ENCODE measurements at regions not wholly inside any gene's neighbourhood (a gene's known extent, or its start where the extent isn't known, plus 50 kb on each side); places are given as distances from the start of the nearest gene placed in this dataset.

DNA sequence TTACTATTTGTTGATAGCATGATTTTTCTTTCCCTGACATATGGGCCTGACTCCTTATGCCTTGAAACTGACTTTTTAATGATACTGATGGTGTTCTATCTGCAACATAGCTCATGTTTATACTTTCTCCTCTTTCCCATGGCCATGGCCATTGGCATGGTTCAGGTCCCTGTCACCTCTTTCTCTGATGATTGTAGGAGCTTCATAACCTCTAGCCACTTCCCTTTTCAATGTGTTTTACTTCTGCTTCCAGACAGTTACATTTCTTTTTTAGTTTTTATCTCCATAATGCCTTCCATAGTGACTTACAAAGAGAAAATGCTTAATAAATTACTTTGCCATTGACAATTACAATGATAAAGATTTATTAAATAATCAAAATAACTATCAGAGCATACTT lies 177.9 kb upstream of the SETBP1 start:
- no peak for DNase-seq (ENCODE audit: low spot score)
- TF ChIP-seq, protein P1, sequence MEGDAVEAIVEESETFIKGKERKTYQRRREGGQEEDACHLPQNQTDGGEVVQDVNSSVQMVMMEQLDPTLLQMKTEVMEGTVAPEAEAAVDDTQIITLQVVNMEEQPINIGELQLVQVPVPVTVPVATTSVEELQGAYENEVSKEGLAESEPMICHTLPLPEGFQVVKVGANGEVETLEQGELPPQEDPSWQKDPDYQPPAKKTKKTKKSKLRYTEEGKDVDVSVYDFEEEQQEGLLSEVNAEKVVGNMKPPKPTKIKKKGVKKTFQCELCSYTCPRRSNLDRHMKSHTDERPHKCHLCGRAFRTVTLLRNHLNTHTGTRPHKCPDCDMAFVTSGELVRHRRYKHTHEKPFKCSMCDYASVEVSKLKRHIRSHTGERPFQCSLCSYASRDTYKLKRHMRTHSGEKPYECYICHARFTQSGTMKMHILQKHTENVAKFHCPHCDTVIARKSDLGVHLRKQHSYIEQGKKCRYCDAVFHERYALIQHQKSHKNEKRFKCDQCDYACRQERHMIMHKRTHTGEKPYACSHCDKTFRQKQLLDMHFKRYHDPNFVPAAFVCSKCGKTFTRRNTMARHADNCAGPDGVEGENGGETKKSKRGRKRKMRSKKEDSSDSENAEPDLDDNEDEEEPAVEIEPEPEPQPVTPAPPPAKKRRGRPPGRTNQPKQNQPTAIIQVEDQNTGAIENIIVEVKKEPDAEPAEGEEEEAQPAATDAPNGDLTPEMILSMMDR (IDR thresholded peaks at IDR 0.05; ENCODE audit: extremely low read depth, missing control alignments) = no peak

DNA sequence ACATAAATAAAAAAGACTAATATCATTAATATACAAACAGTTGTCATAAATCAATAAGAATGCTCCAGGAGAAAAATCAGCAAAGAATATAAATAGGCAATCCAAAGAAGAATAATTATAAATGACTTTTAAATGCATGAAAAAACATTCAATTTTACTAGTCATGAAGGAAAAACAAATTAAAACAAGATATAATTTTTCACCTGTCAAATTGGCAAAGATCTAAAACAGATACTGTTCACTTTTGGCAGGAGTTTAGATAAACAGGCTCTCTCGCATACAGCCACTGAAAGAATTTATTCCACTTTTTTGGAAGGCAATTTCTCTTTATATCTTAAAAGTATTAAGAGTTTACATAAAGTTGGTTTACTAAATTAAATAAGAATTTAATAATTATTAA lies 176.8 kb upstream of the SETBP1 start:
- TF ChIP-seq, protein P1 (IDR thresholded peaks at IDR 0.05; ENCODE audit: extremely low read depth, missing control alignments) = no peak
- no peak for DNase-seq (ENCODE audit: low spot score)

DNA sequence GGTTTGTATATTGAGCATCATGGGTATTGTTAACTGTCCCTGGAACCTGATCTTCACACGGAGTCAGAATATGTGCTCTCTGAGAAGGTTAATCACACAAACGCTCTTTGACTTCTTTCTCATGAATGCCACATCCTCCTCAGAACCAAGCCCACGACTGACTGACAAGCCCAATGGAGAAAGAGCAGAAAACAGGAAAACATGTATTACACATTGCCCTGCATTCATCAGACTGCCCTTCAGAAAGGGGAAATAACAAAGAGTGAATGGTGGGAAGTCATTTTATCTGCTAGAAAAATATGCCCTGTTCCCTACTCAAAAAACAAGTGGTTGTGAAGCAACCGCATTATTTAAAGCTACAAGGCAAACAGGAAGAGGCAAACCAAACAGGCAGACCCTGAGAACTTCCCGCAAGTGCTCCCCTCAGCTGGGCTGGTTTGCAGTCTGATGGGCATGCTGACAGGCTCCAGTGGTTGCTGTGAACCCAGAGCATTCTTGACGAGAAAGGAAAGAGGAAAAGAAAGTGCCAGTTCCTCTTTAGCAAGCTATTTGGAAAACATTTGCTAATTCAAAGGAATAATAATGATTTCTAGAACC lies 172.9 kb upstream of the SETBP1 start:
- TF ChIP-seq, protein P1 (IDR thresholded peaks at IDR 0.05; ENCODE audit: extremely low read depth, missing control alignments) = no peak

DNA sequence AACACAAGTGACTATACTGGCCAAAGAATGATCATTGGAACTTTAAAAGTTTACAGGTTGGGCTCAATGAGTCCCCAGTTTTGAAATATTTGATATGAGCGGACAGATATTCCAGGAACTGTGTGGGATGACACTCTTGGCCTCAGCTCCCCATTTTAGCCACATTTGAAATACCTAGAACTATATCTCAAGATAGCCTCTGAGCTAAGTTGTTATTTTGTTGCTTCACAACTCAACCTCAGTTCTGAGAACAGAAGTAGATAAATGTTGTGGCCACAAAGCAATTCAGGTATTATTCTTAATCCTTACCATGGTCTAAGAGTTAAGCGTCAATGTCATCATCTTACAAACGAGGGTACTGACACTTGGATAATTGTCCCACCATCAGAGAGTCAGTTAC lies 172.2 kb upstream of the SETBP1 start:
- DNase-seq (ENCODE audit: low spot score) = no peak
- TF ChIP-seq, protein P1 (IDR thresholded peaks at IDR 0.05; ENCODE audit: extremely low read depth, missing control alignments) = no peak

More for the DNA sequence above, 172.9 kb upstream of the SETBP1 start:
- DNase-seq (ENCODE audit: low spot score) = no peak

DNA sequence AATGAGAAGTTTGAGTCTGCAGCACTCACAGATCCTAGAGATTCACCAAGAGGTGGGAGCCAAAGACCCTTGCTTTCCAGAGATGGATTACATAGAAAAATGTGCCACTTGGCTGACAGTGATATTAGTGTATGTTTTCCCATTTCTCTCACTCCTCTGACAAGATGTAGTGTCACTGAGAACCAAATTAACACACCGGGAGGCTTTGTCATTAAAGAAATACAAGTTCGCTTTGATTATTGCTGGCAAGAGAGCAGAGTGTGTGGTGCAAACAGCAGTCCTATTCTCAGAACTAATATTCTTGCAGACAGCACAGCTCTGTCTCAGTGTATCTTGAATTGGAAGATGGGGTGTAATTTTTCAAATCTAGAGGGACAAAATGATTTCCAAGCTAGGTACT lies 171.6 kb upstream of the SETBP1 start:
- TF ChIP-seq, protein P1 (IDR thresholded peaks at IDR 0.05; ENCODE audit: extremely low read depth, missing control alignments) = no peak

DNA sequence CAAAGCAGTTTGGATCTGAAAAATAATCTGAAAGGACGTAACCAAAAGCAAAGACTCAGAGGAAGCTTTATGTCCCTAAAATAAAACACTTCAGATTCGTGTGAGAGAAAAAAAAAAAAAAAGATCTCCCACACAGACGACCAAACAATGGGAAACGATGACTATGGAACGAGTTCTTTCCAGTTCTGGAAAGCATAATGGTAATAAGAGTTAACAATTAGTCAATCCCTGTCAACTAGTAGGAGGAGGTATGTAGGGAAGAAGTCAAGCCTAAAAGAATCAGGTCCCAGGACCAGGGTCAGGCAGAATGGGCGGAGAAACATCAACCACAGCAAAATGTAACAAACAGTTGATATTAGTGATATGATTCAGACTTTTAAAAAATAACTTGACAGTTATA lies 170.3 kb upstream of the SETBP1 start:
- no peak for DNase-seq (ENCODE audit: low spot score)
- TF ChIP-seq, protein P1 (IDR thresholded peaks at IDR 0.05; ENCODE audit: extremely low read depth, missing control alignments) = no peak

More for the DNA sequence above, 171.6 kb upstream of the SETBP1 start:
- DNase-seq (ENCODE audit: low spot score) = no peak

DNA sequence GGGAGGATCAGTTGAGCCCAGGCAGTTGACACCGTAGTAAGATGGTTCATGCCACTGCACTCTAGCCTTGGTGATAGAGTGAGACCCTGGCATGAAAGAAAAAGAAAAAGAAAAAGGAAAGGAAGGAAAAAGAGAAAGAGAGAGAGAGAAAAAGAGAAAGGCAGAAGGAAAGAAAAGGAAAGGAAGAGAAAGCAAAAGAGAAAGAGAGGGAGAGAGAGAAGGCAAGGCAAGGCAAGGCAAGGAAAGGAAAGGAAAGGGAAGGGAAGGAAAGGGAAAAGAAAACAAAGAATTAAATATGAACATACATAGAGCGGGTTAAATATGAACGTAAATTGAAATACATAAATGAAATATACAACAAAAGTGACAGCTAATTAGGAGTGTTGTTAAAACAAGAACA lies 167.5 kb upstream of the SETBP1 start:
- TF ChIP-seq, protein P1 (IDR thresholded peaks at IDR 0.05; ENCODE audit: extremely low read depth, missing control alignments) = no peak
- DNase-seq (ENCODE audit: low spot score) = no peak
